ENCODE measurements at regions not wholly inside any gene's neighbourhood (a gene's known extent, or its start where the extent isn't known, plus 50 kb on each side); places are given as distances from the start of the nearest gene placed in this dataset.

- Histone ChIP-seq H3K4me3 (no peak overlapping the region), H3K36me3 (no peaks in the 10 kb centered on the region), H3K27me3 (no peaks in the 10 kb centered on the region), H3K4me1 (peaks cover 0 to 26% of the 10 kb centered on the region in 2 donors), H3K27ac (no peak overlapping the region), H3K9me3 (no peaks in the 10 kb centered on the region)
- no peak for DNase-seq (ENCODE audit: low spot score)
- no peak for TF ChIP-seq CTCF (IDR thresholded peaks at IDR 0.05)
Observed at GRCh38 chr6:109241199-109241598, 141.1 kb downstream of the CD164 start.

GRCh38 chr6:109240370-109241084 lies 141.7 kb downstream of the CD164 start:
- Histone ChIP-seq H3K4me3 (no peak overlapping the region), H3K4me1 (peaks cover 0 to 26% of the 10 kb centered on the region in 2 donors), H3K27ac (peak overlapping the region; percentile 48 to 65), H3K9me3 (no peaks in the 10 kb centered on the region), H3K36me3 (no peaks in the 10 kb centered on the region), H3K27me3 (no peaks in the 10 kb centered on the region)
- no peak for DNase-seq (ENCODE audit: low spot score)
- TF ChIP-seq CTCF (IDR thresholded peaks at IDR 0.05): no peak

DNA sequence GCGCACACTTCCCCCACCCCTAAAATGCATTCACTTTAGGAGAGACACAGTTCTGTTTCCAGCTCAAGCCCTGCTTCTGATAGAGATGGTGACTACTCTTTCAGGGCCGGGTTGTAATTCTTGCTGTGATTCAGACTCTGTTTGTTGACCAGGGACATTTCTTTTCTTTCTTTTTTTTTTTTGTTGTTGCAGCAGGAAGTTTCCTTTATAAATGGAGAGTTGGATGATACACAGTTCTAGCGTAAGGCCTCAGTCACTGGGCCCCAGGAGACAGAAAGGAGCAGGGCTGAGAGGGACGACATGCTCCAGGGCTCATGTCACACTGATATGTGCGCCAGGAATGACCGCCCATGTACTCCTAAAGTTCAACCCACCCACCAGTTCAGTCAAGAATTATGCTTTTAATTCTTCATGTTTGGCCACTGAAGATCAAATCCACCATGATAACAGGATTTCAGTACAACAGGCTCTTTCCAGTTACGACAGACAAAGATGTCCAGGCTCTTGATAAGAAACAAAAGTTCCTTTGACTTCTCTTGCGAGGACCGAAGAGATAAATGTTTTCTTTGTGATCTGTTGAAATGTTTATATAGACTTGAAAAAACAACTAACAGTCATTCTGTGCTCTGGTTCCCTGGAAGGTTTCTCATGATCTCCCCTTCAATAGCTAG lies 142.5 kb downstream of the CD164 start:
- TF ChIP-seq CTCF (IDR thresholded peaks at IDR 0.05): no peak
- Histone ChIP-seq H3K9me3 (no peaks in the 10 kb centered on the region), H3K27ac (peak overlapping the region; percentile 48 to 65), H3K36me3 (no peaks in the 10 kb centered on the region), H3K27me3 (no peaks in the 10 kb centered on the region), H3K4me1 (peaks cover 0 to 26% of the 10 kb centered on the region in 2 donors), H3K4me3 (no peak overlapping the region)
- DNase-seq (ENCODE audit: low spot score): peak; percentile 71

- no peak for DNase-seq (ENCODE audit: low spot score)
- no peaks in the 10 kb centered on the region for H3K9me3 ChIP-seq
- peak overlapping the region; percentile 28 to 65 for H3K27ac ChIP-seq
- H3K4me1 ChIP-seq: peaks cover 0 to 26% of the 10 kb centered on the region in 2 donors
- no peaks in the 10 kb centered on the region for H3K36me3 ChIP-seq
- no peaks in the 10 kb centered on the region for H3K27me3 ChIP-seq
- H3K4me3 ChIP-seq: no peak overlapping the region
- no peak for TF ChIP-seq CTCF (IDR thresholded peaks at IDR 0.05)
Observed at GRCh38 chr6:109239160-109239559, 143.1 kb downstream of the CD164 start.

GRCh38 chr6:109238396-109238795 lies 143.1 kb downstream of the CEP57L1 start:
- Histone ChIP-seq H3K4me1 (peaks cover 0 to 26% of the 10 kb centered on the region in 2 donors), H3K27ac (peak overlapping the region; percentile 28 to 65), H3K27me3 (no peaks in the 10 kb centered on the region), H3K9me3 (no peaks in the 10 kb centered on the region), H3K36me3 (no peaks in the 10 kb centered on the region), H3K4me3 (no peak overlapping the region)
- no peak for DNase-seq (ENCODE audit: low spot score)
- no peak for TF ChIP-seq CTCF (IDR thresholded peaks at IDR 0.05)

Data from right atrium auricular region (tissue), 2 donors.